GM12874 (cell line): ENCODE measurements at regions not wholly inside any gene's neighbourhood (a gene's known extent, or its start where the extent isn't known, plus 50 kb on each side); places are given as distances from the start of the nearest gene placed in this dataset.

Experiments used
- CTCF ChIP-seq: IDR thresholded peaks from 2 replicates; pipeline ENCODE4 v1.5.1; 2011; ENCODE audit warnings: low read depth, mild to moderate bottlenecking, control low read depth, low read length, moderate library complexity; ENCODE audit not compliant: insufficient read depth

- no peak for TF ChIP-seq CTCF
Observed at GRCh38 chr10:124177180-124177518, 83.8 kb upstream of the CHST15 start.

- no peak for TF ChIP-seq CTCF
Observed at GRCh38 chr10:124176349-124177179, 83.2 kb upstream of the CHST15 start.

DNA sequence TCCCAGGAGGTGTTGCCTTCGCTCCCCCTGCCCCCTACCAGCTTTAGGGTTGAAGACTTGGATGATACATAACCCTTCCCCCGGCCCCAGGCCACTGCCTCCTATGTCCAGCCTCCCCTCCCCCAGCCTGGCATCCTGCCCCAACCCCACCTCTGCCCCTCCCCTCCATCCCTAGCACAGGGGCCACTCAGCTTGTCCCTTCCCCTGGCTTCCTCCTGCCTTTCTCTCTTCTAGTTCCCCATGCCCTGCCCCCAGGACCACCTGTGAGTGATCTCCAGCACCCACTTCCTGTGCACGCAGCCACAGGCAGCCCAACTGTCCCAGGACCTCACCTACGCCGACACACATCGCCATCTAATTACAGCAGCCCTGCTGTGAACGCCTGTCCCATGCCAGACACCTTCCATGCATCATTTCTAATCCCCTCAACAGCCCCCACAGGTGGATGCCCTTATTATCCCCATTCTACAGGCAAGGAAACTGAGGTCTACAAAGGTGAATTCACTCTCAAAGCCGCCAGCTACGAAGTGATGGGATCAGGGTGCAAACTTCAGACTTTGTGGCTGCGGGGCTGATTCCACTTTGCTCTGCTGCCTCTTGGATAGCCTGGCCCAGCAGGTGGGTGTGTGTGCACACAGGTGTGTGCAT lies 82.4 kb upstream of the CHST15 start:
- no peak for TF ChIP-seq CTCF

GRCh38 chr10:124174673-124175645 lies 81.6 kb upstream of the CHST15 start:
- no peak for TF ChIP-seq CTCF

GRCh38 chr10:124174071-124174566 lies 80.7 kb upstream of the CHST15 start:
- TF ChIP-seq CTCF = no peak

DNA sequence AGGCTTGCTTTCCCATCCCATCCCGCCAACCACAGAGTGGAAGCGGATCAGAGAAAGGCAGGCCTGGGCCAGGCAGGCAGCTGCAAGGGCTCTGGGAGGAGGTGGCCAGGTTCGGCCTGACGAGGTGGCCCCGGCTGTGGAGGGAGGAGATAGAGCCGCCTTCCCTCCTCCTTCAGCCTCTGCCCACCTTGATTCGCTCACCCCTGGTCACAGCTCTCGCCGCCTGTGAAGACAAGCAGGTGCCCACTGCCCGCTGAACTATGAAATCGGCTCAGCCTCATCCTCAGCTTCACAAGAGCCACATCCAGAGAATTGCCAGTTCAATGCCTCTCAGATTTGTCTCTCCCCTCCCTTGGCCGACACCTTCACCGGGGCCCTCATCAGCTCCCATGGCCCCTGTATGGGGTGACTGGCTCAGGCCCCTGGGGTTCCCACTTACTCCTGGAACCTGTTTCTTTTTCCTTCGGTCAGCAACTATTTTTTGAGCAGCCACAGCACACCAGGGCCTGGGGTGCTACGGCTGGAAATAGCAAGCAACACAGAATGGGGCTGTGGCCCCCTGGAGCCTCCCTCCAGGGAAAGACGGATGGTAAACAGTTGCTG lies 80.0 kb upstream of the CHST15 start:
- no peak for TF ChIP-seq CTCF
